AG04450 (cell line): ENCODE measurements at regions not wholly inside any gene's neighbourhood (a gene's known extent, or its start where the extent isn't known, plus 50 kb on each side); places are given as distances from the start of the nearest gene placed in this dataset.

Experiments
- CTCF ChIA-PET: fragments of 300-600, 350-600 bp; formaldehyde crosslinking; extraction: SDS; loops from one replicate; lab custom pipeline; 2022; ENCODE audit warnings: antibody characterized with exemption, inconsistent platforms; lab: Charles Lee
- POLR2A ChIA-PET: fragments of 350-600 bp; formaldehyde crosslinking; extraction: SDS; loops from one replicate; lab custom pipeline; 2021; ENCODE audit warnings: antibody characterized with exemption, inconsistent platforms; lab: Yijun Ruan, JAX
- DNase-seq: peaks from one replicate; pipeline ENCODE4 v3.0.0-alpha.2; 2011; ENCODE audit warnings: low read depth, low spot score
- H3K27ac ChIP-seq: one replicate; pipeline ENCODE4 v1.5.1; 2012; ENCODE audit warnings: low read depth, low read length, control low read depth
- H3K27me3 ChIP-seq: one replicate; pipeline ENCODE4 v1.6.0; 2012; ENCODE audit warnings: low read length; ENCODE audit not compliant: control insufficient read depth, insufficient read depth
- H3K4me3 ChIP-seq: 2 replicates; pipeline ENCODE4 v1.5.1; 2011; ENCODE audit warnings: mild to moderate bottlenecking, low read depth, low read length, control low read depth
- H3K9me3 ChIP-seq: 2 replicates; pipeline ENCODE4 v1.5.1; 2012; ENCODE audit warnings: low read length; ENCODE audit not compliant: control insufficient read depth, insufficient read depth
- TF ChIP-seq, protein P1 (sequence below): IDR thresholded peaks from 2 replicates; pipeline ENCODE4 v1.5.1; 2011; ENCODE audit warnings: low read depth, low read length, control low read depth, inconsistent platforms

DNA sequence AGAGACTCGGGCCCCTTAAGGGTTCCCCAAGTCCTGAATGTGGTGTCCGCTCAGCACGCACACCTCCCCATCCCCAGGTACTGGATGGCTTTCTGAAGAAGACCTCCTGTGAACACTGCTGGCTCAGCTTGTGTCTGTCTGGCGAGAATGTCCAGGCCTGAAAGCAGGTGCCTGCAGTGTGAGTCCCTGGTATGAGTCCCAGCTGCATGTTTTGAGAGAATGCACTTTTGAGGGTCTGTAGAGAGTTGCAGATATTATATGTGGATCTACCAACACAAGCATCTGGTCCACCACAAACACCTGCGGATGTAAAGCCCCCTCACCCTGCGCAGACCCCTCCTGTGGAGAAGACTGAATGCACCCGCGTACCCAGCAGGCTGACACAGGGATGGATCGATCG is 1308.9 kb downstream of the TBC1D22A start:
- Histone ChIP-seq H3K9me3 (peaks cover 79% of the 10 kb centered on the region), H3K27ac (no peak overlapping the region), H3K27me3 (no peaks in the 10 kb centered on the region), H3K4me3 (no peak overlapping the region)
- no peak for DNase-seq
- TF ChIP-seq, protein P1, sequence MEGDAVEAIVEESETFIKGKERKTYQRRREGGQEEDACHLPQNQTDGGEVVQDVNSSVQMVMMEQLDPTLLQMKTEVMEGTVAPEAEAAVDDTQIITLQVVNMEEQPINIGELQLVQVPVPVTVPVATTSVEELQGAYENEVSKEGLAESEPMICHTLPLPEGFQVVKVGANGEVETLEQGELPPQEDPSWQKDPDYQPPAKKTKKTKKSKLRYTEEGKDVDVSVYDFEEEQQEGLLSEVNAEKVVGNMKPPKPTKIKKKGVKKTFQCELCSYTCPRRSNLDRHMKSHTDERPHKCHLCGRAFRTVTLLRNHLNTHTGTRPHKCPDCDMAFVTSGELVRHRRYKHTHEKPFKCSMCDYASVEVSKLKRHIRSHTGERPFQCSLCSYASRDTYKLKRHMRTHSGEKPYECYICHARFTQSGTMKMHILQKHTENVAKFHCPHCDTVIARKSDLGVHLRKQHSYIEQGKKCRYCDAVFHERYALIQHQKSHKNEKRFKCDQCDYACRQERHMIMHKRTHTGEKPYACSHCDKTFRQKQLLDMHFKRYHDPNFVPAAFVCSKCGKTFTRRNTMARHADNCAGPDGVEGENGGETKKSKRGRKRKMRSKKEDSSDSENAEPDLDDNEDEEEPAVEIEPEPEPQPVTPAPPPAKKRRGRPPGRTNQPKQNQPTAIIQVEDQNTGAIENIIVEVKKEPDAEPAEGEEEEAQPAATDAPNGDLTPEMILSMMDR = no peak
- POLR2A ChIA-PET = no interaction called here
- CTCF ChIA-PET = no interaction called here

GRCh38 chr22:48070760-48071159 is 1308.3 kb downstream of the TBC1D22A start:
- Histone ChIP-seq H3K27me3 (no peaks in the 10 kb centered on the region), H3K4me3 (no peak overlapping the region), H3K9me3 (peaks cover 79% of the 10 kb centered on the region), H3K27ac (no peak overlapping the region)
- DNase-seq = no peak
- POLR2A ChIA-PET = no interaction called here
- CTCF ChIA-PET = no interaction called here
- TF ChIP-seq, protein P1 = no peak

- Histone ChIP-seq H3K27me3 (no peaks in the 10 kb centered on the region), H3K4me3 (no peak overlapping the region), H3K27ac (no peak overlapping the region), H3K9me3 (peaks cover 79% of the 10 kb centered on the region)
- CTCF ChIA-PET = no interaction called here
- no peak for DNase-seq
- TF ChIP-seq, protein P1 = no peak
- POLR2A ChIA-PET = no interaction called here
Observed at GRCh38 chr22:48070083-48070482, 1307.6 kb downstream of the TBC1D22A start.

- no peak for DNase-seq
- TF ChIP-seq, protein P1 = no peak
- Histone ChIP-seq H3K4me3 (no peak overlapping the region), H3K27ac (no peak overlapping the region), H3K9me3 (peaks cover 79% of the 10 kb centered on the region), H3K27me3 (no peaks in the 10 kb centered on the region)
- ChIA-PET CTCF (no interaction called here), POLR2A (no interaction called here)
Observed at GRCh38 chr22:48069256-48069655, 1306.8 kb downstream of the TBC1D22A start.

DNA sequence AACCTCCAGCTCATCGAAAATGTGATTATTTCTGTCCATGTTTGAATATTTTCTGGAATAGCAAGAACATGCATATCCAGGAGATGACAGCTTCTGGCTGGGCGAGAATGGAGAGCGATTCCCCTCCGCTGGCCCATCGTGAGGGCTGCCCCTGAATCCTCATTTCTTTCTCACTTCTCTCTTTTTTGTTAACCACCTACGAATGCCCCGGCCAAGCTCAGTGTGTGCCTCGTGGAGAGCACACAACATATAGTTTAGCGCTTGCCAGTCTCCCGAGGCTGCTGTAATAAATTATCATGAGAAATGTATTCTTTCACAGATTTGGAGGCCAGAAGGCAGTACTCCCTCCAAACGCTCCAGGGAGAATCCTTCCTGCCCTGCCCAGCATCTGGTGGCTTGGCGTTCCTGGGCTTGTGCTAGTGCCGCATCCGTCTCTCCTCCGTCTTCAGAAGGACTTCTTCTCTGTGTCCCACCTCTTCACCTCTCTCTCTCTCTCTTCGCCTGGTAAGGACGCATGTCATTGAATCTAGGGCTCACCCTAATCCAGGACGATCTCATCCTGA is 1306.0 kb downstream of the TBC1D22A start:
- DNase-seq = no peak
- CTCF ChIA-PET = no interaction called here
- TF ChIP-seq, protein P1 = no peak
- H3K4me3 ChIP-seq = no peak overlapping the region
- H3K27me3 ChIP-seq = no peaks in the 10 kb centered on the region
- H3K27ac ChIP-seq = no peak overlapping the region
- POLR2A ChIA-PET = no interaction called here
- peaks cover 85% of the 10 kb centered on the region for H3K9me3 ChIP-seq
